Kidney tubule cell (primary cell): ENCODE measurements at regions not wholly inside any gene's neighbourhood (a gene's known extent, or its start where the extent isn't known, plus 50 kb on each side); places are given as distances from the start of the nearest gene placed in this dataset.

ENCODE experiments used
- DNase-seq: peaks from one replicate; pipeline ENCODE4 v3.0.0-alpha.2; 2018; ENCODE audit warnings: low spot score

DNA sequence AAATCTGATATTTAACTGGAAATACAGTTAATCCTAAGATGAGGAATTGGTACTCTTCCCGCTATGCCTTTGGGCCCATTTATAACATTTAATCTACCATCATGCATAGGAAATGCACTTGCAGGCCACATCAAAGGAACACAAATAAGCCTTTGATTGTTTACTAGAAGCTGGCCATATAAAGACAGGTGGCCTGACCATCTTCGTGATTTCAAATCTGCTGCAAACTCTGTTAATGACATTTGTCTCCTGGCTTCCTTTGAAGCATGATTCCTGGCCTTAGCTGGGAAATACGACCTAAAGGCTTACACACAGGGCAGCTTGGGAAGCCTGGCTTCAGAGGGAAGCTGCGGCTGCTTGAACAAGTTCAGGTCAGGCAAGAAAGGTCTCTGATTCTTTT, 552.1 kb downstream of the CDH26 start:
- no peak for DNase-seq

DNA sequence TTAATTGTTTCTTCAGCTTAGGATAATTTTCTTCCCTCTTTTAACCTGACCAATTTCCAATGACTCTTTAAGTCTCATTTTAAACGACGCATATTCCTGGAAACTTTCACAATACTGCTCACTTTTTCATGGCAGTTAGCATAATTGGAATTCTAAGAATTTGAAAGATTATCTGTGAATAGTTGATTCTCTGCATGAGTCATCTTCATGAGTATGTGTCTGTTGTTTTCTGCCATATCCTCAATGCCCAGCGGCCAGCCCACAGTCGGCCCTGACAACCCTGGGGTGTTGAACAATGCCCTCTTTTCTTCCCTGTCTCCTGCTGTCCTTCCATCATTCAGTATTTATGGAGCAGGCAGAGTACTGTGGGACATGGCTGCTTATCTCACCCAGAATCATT, 554.2 kb downstream of the CDH26 start:
- DNase-seq = peak; percentile 49

DNA sequence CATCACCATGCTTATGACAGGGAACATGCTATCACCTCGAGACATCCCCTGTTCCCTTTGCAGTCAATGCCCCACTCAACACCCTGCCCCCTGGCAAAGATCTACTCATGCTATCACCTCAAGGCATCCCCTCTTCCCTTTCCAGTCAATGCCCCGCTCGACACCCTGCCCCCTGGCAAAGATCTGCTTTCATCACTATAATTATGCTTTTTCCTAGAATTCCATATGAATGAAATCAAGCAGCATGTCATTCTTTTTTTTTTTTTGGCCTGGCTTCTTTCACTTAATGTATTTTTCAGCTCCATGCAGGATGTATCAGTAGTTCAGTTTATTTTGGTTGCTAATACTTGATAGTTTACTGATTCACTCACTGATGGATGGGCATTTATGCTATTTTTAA, 554.9 kb downstream of the CDH26 start:
- no peak for DNase-seq

DNA sequence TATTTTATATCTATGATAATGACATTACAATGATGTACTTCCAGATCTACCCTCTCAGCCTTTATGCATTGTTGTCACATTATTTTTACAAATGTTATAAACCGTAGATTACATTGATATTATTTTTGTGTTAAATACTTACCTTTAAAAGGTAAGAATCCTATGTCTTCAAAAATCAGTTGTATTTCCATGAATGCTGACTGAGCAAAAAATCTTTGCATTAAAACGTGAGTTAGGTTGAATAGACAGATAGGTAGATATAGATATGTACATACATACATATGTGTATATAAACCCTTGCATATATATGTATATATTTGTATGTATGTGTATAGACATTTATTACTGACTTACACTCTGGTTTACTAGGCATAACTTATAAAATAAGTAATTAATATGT, 558.2 kb downstream of the CDH26 start:
- DNase-seq = no peak

DNA sequence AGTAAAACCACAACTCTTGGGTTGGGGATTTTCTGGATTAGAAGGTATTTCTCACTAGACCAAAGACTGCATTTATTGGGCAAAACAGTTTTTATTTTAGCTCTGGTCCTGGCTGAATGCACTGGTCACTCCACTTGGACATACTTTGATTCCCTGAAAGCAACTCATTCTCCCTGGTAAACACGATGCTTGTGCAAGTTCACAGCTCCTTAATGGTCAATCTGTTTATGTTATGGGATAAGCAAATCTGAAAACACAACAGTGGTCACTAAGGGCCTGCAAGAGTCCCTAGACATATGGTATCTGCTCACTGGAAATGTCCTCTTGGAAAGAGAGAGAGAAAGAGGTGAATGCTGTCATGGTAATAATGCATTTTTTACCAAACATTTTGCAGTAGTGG, 559.8 kb downstream of the CDH26 start:
- DNase-seq = no peak

DNA sequence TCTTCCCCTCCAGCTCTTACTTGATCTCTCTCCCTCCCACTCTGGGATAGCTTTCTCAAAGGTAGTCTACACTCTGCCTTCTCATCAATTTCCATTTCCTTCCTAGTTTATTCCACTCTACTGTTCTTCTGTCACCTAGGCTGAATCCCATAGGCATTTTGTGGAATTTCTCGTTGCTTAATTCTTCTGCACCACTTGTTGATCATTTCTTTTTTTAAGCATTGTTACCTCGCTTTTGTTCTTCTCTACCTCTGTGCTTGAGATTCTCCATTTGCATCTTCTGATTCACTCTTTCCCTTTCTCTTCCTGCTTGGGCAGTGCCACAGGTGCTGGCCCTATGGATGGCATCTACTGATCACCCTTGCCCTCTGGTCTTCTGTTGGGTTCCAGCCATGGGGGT, 567.2 kb downstream of the CDH26 start:
- DNase-seq = no peak

DNA sequence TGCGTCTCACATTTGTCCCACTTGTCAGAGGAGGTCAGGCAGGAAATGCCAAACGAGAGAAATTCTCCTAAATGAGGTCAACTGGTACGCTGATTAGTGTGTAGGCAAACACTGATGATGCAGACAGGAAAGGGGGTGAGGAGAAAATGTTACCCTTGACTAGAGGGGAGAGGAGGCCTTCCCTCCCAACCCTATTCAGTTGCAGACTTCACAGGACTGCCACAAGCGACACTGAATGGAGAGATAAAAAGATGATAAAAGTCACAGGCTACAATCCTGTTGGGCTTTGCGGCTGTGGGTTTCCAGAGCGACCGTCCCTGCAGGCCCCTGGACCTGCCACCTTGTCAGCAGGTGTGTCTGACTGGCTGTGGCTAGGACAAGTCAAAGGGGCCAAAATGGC, 569.4 kb downstream of the CDH26 start:
- no peak for DNase-seq

DNA sequence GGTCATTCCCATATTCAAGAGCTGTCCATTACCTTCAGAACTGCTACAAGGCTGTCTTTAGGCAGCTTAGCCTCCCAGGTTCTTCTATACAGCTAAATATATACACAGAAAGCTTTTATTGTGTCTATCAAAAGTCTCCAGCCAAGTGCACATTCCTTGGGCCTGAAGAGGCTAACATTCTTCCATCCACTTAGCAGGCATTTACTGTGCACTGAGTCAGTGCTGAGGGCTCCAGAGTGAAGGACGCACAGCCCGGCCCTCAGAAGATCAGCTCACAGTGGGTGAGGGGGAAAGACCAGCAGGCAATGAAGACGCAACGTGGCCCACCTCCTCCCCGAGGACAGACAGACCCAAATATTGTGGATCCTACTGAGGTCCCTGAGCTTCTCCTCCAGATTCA, 569.9 kb downstream of the CDH26 start:
- no peak for DNase-seq

DNA sequence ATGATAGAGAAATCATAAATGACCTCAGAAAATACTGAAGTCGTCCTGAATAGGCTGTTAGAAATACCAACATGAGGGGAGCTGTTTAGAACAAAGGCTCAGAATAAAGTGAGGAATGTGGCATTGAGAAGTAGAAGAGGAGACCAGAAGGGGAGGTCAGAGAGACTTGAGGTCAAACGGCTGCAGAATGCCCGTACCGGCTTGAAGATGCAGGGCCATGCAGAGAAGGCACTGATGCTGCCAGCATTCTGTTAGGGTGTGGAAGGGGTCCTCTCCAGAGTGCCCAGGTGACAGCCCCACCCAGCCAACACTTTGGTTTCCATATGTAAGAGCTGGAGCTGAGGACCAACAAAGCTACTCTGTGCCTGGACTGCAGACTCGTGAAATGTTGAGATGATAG, 570.9 kb downstream of the CDH26 start:
- no peak for DNase-seq

DNA sequence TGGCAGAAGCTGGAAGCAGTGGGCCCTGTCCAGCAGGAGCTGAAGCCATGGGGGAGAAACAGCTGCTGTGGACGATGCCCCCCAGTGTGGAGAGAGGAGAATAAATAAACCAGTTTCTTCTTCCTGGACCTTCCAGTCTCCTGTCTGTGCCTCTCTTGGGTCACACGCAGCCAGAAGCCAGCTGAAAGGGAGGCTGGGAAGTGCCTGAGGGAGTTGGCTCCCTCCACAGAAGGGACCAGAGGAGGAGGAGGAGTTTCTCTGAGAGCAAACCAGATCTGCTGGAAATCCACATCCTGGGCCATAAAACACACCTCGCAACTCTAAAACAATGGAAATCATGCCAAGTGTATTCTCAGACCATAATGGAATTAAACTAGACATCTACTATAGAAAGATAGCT, 577.0 kb downstream of the CDH26 start:
- no peak for DNase-seq

DNA sequence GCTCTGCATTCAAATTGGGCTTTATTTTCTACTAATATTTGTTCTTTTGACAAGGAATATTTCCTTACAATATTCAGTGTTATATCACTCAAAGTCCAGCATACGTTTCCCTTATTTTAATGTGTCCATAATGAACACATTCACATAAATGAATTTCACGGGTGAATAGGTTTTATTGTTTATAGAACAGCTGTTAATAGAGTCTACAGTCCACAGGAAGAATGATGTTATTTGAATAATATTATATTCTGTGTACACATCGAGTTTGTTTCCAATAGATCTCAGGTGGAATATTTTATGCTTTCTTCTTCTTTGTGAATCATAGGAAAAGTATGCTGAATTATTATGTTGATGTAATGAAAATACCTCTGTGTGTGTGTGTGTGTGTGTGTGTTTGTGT, 582.4 kb downstream of the CDH26 start:
- DNase-seq = no peak

DNA sequence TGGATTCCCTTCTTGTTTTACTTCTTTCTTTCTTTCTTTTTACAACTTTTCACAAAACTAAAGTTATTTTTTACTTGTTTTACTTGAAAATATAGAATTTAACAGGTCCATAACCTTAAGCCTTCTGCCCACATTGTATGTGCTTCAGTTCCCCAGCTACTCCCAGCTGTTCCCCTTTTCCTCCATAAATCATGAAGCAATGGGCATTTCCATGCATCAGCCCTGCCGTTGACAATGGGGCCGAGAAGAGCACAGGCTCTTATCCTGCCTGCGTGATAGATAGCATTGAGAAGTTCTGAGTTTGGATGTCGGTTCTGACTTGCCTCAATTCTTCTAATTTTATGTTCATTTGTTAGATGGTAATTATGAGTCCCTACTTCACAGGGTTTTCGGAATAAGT, 583.8 kb downstream of the CDH26 start:
- DNase-seq = no peak

DNA sequence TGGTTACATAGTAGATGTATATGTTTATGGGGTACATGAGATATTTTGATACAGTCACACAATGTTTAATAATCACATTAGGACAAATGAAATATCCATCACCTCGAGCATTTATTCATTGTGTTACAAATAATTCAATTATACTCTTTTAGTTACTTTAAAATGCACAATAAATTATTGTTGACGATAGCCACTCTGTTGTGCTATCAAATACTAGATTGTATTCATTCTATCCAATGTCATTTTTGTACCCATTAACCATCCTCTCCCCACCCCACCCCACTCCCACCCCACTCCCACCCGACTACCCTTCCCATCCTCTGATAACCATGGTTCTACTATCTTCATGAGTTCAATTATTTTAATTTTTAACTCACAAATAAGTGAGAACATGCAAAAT, 585.4 kb downstream of the CDH26 start:
- no peak for DNase-seq

DNA sequence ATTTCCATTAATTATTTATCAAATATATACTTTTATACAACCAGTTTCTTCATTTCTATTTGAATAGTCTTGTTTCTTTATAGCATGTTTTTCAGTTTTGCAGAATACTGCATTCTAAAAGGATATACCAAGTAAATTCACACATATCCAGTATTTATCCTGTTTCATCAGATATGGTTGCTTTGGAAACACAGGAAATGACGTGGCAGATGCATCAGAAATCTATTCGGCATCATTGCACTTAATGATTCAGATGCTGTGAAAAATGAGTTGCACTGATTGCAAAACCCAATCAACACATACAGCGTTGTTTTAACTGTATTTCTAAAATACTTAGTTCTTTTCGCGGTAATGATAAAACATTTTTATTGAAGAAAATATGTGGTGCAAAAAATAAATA, 594.9 kb downstream of the CDH26 start:
- DNase-seq = no peak

DNA sequence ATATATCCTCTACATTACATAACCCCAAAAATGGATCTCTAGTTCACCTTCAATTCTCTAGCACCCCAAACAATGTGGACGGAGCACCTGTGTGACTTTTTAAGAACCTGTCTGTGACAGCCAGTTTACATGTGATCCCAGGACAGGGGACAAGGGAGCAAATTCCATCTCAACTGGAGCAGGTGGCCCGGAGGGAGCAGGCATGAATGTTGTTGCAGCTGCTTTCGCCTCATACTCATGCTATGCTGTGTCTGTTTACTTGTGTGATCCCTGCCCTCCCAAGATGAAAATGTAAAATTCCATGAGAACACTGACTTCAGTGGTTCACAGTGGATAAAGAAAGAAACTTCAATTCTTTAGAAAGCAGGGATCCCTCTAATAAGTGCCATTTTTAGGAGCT, 600.3 kb downstream of the CDH26 start:
- DNase-seq = no peak

DNA sequence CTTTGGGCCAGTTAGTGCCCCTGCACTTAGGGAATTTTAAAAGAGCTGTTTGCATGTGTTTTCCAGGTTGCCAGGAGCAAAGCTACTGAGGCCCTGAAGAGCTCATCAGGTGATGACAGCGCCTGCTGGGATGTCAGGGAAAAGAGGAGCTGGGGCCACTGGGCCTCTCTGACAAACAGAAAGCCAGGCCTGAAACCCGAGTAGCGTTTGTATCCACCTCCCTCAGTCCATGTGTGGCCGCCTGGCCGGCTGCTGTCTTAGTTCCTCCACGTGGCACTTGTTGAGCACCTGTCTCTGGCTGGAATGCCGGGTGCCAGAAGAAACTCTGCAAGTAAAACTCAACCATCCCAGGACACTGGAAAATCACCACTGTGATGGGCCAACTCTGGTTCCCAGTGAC, 601.2 kb downstream of the CDH26 start:
- DNase-seq = no peak

DNA sequence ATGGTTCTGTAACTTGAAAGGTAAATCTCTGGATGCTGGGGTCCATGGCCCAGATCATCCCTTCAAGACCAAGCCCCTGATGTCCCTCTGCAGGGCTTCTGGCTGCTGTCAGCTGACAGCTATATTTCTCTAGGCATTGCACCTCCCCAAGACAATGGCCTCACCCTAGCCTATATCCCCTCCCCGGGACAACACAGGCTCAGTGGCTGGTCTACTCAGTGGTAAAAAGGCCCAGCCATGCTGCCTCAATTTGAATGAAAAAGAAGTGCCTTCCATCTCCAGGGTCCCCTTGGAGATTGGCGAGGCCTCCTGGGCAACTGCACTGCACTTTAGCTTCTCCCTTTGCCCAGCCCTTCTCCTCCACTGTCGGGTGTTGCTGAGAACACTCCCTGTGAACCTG, 602.8 kb downstream of the CDH26 start:
- no peak for DNase-seq

DNA sequence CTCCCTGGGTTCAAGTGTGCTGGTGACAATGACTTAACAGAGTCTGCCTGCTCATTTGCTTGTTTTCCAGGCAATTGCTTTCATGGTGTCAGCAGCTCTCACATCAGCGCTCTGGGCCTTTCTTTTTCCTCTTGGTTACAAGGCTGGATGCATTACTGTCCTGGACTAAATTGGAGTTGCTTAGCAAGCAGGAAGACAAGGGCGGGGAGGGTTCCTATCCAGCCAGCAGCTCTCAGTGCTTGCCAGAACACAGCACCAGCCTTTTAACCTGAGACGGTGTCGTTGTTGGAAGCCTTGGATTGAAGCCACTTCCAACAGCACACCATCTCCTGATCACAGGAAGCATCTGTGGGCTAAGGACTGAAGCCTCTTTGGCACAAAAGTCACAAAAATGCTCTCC, 606.9 kb downstream of the CDH26 start:
- DNase-seq = no peak

DNA sequence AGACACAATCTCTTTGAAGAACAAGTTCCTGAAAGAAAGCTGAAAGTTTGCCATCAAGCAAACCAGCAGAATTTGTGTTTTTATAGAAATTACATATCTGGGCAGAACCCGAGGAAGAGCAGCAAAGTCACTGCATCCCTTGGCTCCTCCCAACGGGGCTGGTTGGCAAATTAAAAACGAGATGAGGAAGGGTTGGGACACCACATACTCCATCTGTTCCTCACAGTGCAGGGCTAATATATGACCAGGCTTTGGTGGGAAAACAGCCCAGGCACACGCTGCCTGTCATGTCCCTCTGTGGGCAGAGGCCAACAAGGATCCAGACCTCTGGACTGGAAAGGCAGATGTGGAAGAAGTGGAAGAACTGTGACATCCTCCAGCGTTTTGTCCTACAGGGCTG, 607.3 kb downstream of the CDH26 start:
- DNase-seq = no peak

DNA sequence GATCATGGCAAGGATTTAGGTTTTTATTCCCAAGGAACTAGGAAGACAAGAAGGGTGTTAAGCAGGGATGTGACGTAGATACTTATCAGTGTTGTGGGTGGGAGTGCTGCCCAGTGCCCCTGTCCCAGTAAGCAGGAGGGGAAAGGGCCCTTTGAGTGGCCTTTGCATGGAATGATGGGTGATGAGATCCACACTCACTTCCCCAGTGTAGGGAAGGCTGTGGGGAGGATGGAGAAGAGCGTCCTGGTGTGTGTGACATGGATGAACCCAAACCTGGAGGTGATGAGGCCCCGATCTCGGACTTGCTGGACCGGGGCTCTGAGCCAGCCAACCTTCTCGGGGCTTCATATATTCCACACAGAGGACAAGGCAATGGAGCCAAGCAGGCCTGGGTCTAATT, 610.9 kb downstream of the CDH26 start:
- no peak for DNase-seq

DNA sequence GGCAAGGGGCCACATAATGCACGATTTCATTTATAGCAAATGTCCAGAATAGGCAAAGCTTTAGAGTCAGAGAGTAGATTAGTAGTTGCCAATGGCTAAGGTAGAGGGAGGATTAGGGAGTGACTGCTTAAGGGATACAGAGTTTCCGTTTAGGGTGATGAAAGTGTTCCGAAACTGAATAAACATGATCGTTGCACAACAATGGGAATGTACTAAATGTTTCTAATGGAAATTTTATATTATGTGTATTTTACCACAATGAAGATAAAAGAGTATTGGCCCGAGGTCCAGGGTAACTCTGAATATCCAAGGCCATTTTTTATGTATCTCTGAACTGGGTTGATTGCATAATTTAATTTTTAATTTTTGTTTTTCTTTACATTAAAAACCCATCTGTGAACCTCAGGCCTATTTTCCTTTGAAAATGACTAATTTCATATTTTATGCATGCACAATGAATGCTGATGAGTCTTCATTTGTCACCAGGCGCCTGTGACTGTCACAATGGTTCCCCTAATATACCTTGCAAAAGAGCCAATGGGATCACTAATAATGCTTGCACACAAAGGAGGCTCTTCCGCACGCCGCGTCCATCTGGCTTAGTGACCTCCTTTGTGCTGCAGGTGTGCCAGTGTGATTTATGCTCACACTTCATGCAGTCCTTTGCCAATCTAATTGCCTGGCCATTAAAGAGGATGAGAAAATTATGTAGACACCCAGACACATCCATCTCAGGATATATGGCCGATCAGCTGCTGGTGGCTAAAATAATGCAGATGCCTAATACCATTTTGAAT, 612.5 kb downstream of the CDH26 start:
- no peak for DNase-seq

DNA sequence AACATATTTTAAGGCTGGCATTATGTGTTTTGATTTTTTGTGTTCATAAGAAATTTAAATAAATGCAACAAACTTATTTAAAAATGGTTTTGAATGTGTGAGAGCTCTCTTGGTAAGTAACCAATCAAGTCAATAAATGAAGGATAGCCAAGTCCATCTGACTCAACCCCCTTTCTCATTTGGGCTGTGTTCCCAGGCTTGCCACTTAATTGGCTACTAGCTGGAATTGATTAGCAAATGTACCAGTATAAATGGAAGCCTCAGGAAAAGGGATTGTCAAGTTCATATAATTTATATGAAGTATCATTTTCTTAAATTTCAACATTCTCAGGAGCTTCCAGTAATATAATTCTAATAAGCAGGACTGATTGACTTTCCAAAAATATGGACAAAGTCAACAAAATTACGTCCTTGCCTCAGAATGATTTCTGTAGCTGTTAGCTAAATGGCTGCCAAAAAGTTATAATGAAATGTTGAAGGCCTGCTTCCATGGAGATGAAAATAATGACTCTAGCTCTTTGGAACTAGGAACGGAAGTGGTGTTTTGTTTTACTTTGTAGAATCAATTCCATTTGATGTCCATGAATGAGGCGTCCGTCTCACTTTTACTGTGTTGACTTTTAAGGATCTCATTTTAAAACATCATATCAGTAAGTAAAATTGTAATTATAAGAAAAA, 614.9 kb downstream of the CDH26 start:
- no peak for DNase-seq

DNA sequence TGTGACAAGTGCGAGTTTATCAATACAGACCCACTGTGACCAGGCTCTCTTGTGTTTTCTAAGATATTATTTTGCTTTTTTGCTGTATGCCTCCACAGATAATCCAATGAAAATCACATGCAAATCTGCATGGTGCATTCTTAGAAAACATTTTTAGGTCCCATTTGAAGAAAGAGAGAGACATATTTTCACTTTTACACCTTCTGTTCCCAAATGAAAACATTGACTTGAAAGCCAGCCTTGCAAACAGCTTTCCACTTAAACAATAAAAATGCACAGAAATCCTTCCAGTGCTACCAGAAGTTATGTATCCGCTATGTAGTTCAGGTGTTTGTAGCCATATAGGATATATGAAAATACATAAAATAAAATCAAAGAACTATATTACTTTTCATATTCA, 618.0 kb downstream of the CDH26 start:
- DNase-seq = no peak

DNA sequence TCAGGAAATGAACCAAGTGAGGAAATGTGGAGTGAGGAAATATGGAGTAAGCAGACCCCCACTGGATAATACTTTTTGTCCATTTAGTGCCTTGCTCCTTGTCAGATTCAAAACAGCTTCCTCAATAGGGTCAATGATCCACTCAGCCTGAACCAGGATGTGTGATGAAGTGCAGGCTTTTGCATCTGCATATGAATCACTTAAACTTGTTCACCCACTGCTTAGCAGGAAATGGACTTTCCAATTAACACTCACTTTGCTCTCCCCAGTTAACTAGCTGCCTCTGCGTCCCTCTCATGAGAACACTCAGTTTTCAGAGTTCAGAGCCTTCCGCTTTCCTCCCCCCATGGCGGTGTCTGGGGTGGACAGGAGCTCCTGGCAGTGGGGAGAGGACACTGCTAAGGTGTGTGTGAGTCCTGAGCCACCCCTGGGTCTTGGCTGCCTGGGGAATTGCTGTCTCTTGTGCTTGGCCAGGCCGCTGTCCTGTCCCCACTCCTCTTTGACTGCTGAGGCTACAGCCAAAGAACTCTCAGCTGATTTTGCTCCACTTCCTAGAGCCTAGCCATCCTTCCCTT, 621.8 kb downstream of the CDH26 start:
- peak; percentile 16 for DNase-seq
